GM12872 (cell line): ENCODE measurements at regions not wholly inside any gene's neighbourhood (a gene's known extent, or its start where the extent isn't known, plus 50 kb on each side); places are given as distances from the start of the nearest gene placed in this dataset.

ENCODE experiments used
- CTCF ChIP-seq: IDR thresholded peaks from 3 replicates; pipeline ENCODE4 v1.5.1; 2011; ENCODE audit warnings: low read depth, mild to moderate bottlenecking, low read length, moderate library complexity; ENCODE audit not compliant: insufficient read depth

GRCh38 chr2:12177455-12178288 lies 431.2 kb downstream of the LPIN1 start:
- TF ChIP-seq CTCF = no peak

GRCh38 chr2:12178289-12179080 lies 432.1 kb downstream of the LPIN1 start:
- no peak for TF ChIP-seq CTCF

- TF ChIP-seq CTCF = no peak
Measured at GRCh38 chr2:12180031-12180430, 433.6 kb downstream of the LPIN1 start.

GRCh38 chr2:12183032-12183645 lies 436.7 kb downstream of the LPIN1 start:
- TF ChIP-seq CTCF = no peak

GRCh38 chr2:12192762-12193161 lies 446.3 kb downstream of the LPIN1 start:
- TF ChIP-seq CTCF = no peak

- TF ChIP-seq CTCF = no peak
Measured at GRCh38 chr2:12194968-12195367, 448.5 kb downstream of the LPIN1 start.

GRCh38 chr2:12196495-12196894 lies 450.1 kb downstream of the LPIN1 start:
- no peak for TF ChIP-seq CTCF
